Bronchial epithelial cell (primary cell): ENCODE measurements at regions not wholly inside any gene's neighbourhood (a gene's known extent, or its start where the extent isn't known, plus 50 kb on each side); places are given as distances from the start of the nearest gene placed in this dataset.

ENCODE experiments used
- DNase-seq: peaks from one replicate; pipeline ENCODE4 v3.0.0-alpha.2; 2010; ENCODE audit warnings: low read depth
- FAIRE-seq: peaks from 2 replicates; lab custom pipeline; 2011; peaks lifted over from hg19 to GRCh38; lab: Jason Lieb, UNC
- H3K27me3 ChIP-seq: 2 replicates; pipeline ENCODE4 v1.5.1; 2011; ENCODE audit warnings: low read length; ENCODE audit not compliant: control insufficient read depth, insufficient read depth
- H3K36me3 ChIP-seq: 2 replicates; pipeline ENCODE4 v1.5.1; 2011; ENCODE audit warnings: low read length; ENCODE audit not compliant: control insufficient read depth, insufficient read depth
- H3K4me3 ChIP-seq: 2 replicates; pipeline ENCODE4 v1.5.1; 2011; ENCODE audit warnings: mild to moderate bottlenecking, low read depth, low read length, control low read depth
- TF ChIP-seq, protein P1 (sequence below): IDR thresholded peaks from 2 replicates; pipeline ENCODE4 v1.5.1; 2011; ENCODE audit warnings: mild to moderate bottlenecking, moderate library complexity, low read length, control low read depth, inconsistent platforms; ENCODE audit not compliant: insufficient read depth, severe bottlenecking

DNA sequence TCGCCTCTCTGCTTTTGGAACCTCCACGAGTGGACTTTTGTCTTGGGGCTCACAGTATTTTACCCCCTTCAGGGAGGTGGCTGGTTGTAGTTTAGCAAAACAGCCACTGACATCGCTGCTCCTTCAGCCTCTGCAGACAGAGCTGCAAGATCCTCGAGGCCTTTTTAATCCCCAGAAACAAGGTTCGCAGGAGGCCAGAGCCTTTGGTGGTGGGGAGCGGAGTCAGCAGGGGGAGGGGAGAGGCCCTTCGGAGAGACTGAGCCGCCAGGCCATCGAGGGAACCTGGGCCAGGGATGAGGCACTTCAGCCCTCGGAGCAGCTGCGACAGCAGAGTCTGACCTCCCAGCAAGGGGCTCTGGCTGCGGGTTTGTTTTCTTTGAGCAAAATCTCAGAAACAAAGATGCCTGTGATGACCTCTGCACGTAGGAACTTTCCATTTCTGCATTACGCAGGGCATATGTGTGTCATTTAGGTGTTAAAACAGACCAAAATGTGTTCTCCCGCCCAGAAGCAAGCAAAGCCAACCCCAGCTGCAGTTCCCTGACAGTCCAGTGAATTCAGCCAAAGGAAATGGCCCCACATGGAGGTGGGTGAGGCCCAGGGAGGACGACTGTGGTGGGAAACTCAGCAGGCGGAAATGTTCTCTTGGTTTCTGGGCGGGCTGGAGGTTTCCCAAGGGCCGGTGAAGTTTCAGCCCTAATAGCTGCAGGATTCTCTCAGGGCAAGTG is 171.2 kb upstream of the SULF2 start:
- DNase-seq (no peak), FAIRE-seq (no peak)
- no peaks in the 10 kb centered on the region for H3K36me3 ChIP-seq
- TF ChIP-seq, protein P1, sequence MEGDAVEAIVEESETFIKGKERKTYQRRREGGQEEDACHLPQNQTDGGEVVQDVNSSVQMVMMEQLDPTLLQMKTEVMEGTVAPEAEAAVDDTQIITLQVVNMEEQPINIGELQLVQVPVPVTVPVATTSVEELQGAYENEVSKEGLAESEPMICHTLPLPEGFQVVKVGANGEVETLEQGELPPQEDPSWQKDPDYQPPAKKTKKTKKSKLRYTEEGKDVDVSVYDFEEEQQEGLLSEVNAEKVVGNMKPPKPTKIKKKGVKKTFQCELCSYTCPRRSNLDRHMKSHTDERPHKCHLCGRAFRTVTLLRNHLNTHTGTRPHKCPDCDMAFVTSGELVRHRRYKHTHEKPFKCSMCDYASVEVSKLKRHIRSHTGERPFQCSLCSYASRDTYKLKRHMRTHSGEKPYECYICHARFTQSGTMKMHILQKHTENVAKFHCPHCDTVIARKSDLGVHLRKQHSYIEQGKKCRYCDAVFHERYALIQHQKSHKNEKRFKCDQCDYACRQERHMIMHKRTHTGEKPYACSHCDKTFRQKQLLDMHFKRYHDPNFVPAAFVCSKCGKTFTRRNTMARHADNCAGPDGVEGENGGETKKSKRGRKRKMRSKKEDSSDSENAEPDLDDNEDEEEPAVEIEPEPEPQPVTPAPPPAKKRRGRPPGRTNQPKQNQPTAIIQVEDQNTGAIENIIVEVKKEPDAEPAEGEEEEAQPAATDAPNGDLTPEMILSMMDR: no peak
- H3K27me3 ChIP-seq: no peaks in the 10 kb centered on the region
- H3K4me3 ChIP-seq: no peak overlapping the region

DNA sequence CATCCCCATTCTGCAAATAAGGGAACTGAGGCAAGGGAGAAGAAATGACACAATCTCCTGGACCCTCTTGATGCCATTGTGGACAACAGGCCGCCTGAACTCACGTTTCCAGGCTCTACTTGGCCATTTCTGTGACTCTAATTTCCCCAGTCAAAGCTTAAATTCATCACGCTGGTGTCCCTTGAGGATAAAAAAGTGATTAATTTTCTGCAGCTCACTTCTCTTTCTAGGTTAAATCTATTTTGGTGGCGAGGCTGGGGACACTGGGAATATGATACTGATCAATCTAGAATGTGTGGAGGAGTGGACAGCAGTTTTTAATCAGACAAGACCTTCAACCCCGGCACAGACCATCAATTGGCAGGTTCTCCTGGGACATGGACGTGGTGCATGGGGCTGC is 168.2 kb upstream of the SULF2 start:
- H3K36me3 ChIP-seq: no peaks in the 10 kb centered on the region
- H3K27me3 ChIP-seq: no peaks in the 10 kb centered on the region
- TF ChIP-seq, protein P1: no peak
- no peak overlapping the region for H3K4me3 ChIP-seq
- DNase-seq (no peak), FAIRE-seq (no peak)

DNA sequence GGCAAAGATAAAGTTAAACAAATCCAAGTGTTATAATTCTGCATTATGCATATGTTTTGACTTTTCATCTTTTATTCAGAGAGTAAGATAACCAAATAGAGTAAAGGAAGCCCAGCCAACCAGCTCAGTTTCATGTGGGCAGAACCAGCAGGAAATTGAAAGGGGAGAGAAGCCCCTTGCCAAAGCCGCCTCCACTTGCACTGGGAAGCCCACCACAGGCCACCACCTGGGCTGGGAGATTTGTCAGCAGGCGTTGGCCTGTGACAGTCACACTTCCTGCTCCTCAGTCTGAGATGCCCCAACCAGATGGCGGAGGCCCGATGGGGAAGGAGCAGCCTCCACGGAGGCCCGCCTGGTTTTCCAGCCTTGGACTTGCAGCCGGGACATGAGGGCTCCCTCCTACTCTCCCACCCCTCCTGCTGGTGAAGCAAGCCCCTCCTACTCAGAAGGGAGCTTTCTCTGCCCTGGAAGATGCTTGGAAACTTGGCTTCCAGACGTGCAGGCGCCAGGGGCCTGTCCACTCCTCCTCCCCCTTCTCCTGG is 166.8 kb upstream of the SULF2 start:
- Histone ChIP-seq H3K4me3 (no peak overlapping the region), H3K27me3 (no peaks in the 10 kb centered on the region), H3K36me3 (no peaks in the 10 kb centered on the region)
- no peak for DNase-seq
- TF ChIP-seq, protein P1: no peak
- no peak for FAIRE-seq

DNA sequence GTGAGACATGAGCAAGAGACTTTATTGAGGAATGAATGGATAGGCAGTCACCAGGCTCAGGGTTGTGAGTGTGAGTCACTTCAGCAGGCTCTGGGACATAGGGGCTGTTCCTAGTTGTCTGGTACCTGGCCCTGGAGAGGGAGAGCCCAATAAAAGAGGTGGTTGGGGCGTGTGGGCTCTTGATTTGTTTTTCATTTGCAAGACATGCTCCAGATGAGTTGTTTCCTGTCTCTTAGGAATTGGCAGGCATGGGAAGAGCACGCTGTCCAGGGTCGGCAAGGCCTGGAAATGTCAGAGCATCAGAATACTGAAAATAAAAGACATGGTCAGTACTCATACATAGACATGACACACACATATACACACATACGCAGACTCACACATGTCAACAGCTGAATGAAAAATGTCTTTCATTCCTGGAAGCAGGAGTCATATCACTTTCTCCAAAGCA is 166.3 kb upstream of the SULF2 start:
- Histone ChIP-seq H3K27me3 (no peaks in the 10 kb centered on the region), H3K4me3 (no peak overlapping the region), H3K36me3 (no peaks in the 10 kb centered on the region)
- DNase-seq: peak; percentile 60
- TF ChIP-seq, protein P1: no peak
- FAIRE-seq: no peak

DNA sequence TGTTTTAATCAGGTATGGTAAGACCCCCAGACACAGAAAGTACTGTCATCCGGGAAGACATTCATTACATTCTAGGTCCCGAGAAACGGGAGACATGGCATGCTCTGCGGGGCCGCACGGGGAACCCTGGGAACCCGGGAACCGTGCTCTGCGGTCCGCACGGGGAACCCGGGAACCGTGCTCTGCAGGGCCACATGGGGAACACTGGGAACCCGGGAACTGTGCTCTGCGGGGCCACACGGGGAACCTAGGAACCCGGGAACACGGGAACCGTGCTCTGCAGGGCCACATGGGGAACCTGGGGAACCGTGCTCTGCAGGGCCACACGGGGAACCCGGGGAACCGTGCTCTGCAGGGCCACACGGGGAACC is 165.6 kb upstream of the SULF2 start:
- TF ChIP-seq, protein P1: no peak
- no peak overlapping the region for H3K4me3 ChIP-seq
- DNase-seq: no peak
- H3K36me3 ChIP-seq: no peaks in the 10 kb centered on the region
- no peak for FAIRE-seq
- H3K27me3 ChIP-seq: no peaks in the 10 kb centered on the region
